Medulla oblongata (tissue), 1 donor: ENCODE measurements at regions not wholly inside any gene's neighbourhood (a gene's known extent, or its start where the extent isn't known, plus 50 kb on each side); places are given as distances from the start of the nearest gene placed in this dataset.
"Not testable (repeated sequence)": the region's sequence is repeated elsewhere in the genome, so short reads cannot be mapped to it uniquely, and the experiment has no call there.

ENCODE experiments used
- DNase-seq: peaks from one replicate; pipeline ENCODE4 v3.0.0-alpha.2; 2015; ENCODE audit errors: extremely low spot score

GRCh38 chr2:125364192-125364983 lies 1291.6 kb upstream of the GYPC start:
- no peak for DNase-seq

- no peak for DNase-seq
Observed at GRCh38 chr2:125364984-125365265, 1291.0 kb upstream of the GYPC start.

GRCh38 chr2:125371867-125372266 lies 1284.1 kb upstream of the GYPC start:
- DNase-seq: no peak

- no peak for DNase-seq
Observed at GRCh38 chr2:125373293-125373692, 1282.7 kb upstream of the GYPC start.

GRCh38 chr2:125386074-125386473 lies 1269.9 kb upstream of the GYPC start:
- no peak for DNase-seq

GRCh38 chr2:125397535-125398251 lies 1258.3 kb upstream of the GYPC start:
- no peak for DNase-seq

GRCh38 chr2:125398738-125399524 lies 1257.0 kb upstream of the GYPC start:
- DNase-seq: no peak

- no peak for DNase-seq
Observed at GRCh38 chr2:125405816-125406215, 1250.1 kb upstream of the GYPC start.

GRCh38 chr2:125408874-125409538 lies 1247.0 kb upstream of the GYPC start:
- no peak for DNase-seq

- no peak for DNase-seq
Observed at GRCh38 chr2:125418483-125418882, 1237.5 kb upstream of the GYPC start.

GRCh38 chr2:125422198-125422770 lies 1233.7 kb upstream of the GYPC start:
- DNase-seq: not testable (repeated sequence)

- DNase-seq: no peak
Observed at GRCh38 chr2:125424266-125424785, 1231.6 kb upstream of the GYPC start.

- no peak for DNase-seq
Observed at GRCh38 chr2:125427721-125428315, 1228.1 kb upstream of the GYPC start.

GRCh38 chr2:125444106-125444505 lies 1211.9 kb upstream of the GYPC start:
- DNase-seq: no peak

GRCh38 chr2:125445495-125445894 lies 1210.5 kb upstream of the GYPC start:
- DNase-seq: no peak

GRCh38 chr2:125450092-125450491 lies 1205.9 kb upstream of the GYPC start:
- DNase-seq: no peak

- no peak for DNase-seq
Observed at GRCh38 chr2:125455110-125455509, 1200.8 kb upstream of the GYPC start.

- DNase-seq: no peak
Observed at GRCh38 chr2:125456693-125457363, 1199.1 kb upstream of the GYPC start.

GRCh38 chr2:125471963-125472362 lies 1184.0 kb upstream of the GYPC start:
- DNase-seq: peak; percentile 9

GRCh38 chr2:125479143-125479636 lies 1176.8 kb upstream of the GYPC start:
- no peak for DNase-seq
